ENCODE measurements at regions not wholly inside any gene's neighbourhood (a gene's known extent, or its start where the extent isn't known, plus 50 kb on each side); places are given as distances from the start of the nearest gene placed in this dataset.

DNA sequence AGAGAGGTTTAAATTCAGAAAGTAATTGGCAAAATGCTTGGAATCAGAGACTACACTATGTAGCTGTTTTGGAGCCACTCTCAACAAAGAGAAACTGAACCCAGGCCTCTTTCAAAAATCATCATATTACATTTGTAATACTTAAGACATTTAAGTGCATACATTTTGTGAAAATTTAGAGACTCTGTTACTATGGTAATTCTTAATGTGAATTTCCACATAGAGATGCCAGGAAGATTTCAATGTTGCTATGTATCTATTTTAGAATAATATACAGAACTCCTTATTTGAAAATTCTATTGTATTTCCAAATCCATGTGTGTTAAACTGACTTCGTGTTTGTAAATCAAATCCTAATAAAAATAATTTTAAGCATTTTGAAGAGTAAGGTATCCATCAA lies 1260.9 kb upstream of the C9orf72 start:
- Histone ChIP-seq H3K79me2 (ENCODE audit: low read length) (no peaks in the 10 kb centered on the region), H3K4me2 (ENCODE audit: low read length) (no peak overlapping the region), H3K27me3 (ENCODE audit: low read depth, low read length) (no peaks in the 10 kb centered on the region), H3K27ac (ENCODE audit: low read length) (no peak overlapping the region), H3K9me3 (ENCODE audit: insufficient read depth, low read length) (no peaks in the 10 kb centered on the region), H3K9ac (ENCODE audit: low read length) (no peak overlapping the region), H3K4me1 (ENCODE audit: low read length) (no peaks in the 10 kb centered on the region), H4K20me1 (ENCODE audit: insufficient read depth, low read length) (no peaks in the 10 kb centered on the region), H2AFZ (ENCODE audit: low read depth, low read length) (no peak overlapping the region), H3K36me3 (replicated peaks; ENCODE audit: low read depth, low read length) (no peaks in the 10 kb centered on the region), H3K4me3 (ENCODE audit: low read length) (no peak overlapping the region)
- TF ChIP-seq, protein P1, sequence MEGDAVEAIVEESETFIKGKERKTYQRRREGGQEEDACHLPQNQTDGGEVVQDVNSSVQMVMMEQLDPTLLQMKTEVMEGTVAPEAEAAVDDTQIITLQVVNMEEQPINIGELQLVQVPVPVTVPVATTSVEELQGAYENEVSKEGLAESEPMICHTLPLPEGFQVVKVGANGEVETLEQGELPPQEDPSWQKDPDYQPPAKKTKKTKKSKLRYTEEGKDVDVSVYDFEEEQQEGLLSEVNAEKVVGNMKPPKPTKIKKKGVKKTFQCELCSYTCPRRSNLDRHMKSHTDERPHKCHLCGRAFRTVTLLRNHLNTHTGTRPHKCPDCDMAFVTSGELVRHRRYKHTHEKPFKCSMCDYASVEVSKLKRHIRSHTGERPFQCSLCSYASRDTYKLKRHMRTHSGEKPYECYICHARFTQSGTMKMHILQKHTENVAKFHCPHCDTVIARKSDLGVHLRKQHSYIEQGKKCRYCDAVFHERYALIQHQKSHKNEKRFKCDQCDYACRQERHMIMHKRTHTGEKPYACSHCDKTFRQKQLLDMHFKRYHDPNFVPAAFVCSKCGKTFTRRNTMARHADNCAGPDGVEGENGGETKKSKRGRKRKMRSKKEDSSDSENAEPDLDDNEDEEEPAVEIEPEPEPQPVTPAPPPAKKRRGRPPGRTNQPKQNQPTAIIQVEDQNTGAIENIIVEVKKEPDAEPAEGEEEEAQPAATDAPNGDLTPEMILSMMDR (IDR thresholded peaks at IDR 0.05; ENCODE audit: low read depth, low read length), result no peak
- TF ChIP-seq EZH2phosphoT487 (IDR thresholded peaks at IDR 0.05; ENCODE audit: low read depth), result no peak

DNA sequence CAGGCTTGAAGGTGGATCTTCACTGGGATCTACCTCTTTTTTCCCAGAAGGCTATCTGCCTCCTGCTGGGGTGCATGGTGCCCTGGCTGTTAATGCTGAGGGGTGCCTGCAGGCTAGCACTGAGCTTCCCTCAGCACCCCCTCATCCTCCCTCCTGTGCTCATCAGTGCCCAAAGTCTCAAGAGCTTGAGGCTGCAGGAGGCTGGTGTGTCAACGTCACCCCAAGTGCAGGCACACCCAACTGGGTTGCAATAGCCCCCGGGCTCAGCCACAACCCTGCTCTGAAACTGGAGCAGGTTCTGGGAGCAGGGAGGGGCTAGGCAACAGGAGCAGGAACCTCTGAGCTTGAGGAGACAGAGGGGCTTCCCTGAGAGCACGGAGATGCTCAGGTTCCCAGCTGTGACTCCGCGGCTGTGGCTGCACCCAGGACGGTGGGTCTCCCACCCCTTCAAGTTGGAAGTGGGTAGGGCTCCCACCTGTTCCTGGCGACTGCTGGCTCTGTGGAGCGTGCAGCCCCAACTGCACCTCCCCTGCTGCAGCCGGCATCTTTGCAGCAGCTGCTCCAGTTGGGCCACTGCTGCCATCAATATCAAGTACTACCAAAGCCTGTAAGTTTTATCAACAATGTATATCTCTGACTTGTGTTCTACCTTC lies 1266.6 kb upstream of the C9orf72 start:
- Histone ChIP-seq H3K4me2 (ENCODE audit: low read length) (no peak overlapping the region), H3K4me1 (ENCODE audit: low read length) (no peaks in the 10 kb centered on the region), H3K79me2 (ENCODE audit: low read length) (no peaks in the 10 kb centered on the region), H3K4me3 (ENCODE audit: low read length) (no peak overlapping the region), H3K36me3 (replicated peaks; ENCODE audit: low read depth, low read length) (no peaks in the 10 kb centered on the region), H4K20me1 (ENCODE audit: insufficient read depth, low read length) (no peaks in the 10 kb centered on the region), H3K27me3 (ENCODE audit: low read depth, low read length) (no peaks in the 10 kb centered on the region), H3K27ac (ENCODE audit: low read length) (no peak overlapping the region), H2AFZ (ENCODE audit: low read depth, low read length) (no peak overlapping the region), H3K9ac (ENCODE audit: low read length) (no peak overlapping the region), H3K9me3 (ENCODE audit: insufficient read depth, low read length) (no peaks in the 10 kb centered on the region)
- TF ChIP-seq EZH2phosphoT487 (IDR thresholded peaks at IDR 0.05; ENCODE audit: low read depth), result no peak
- TF ChIP-seq, protein P1 (IDR thresholded peaks at IDR 0.05; ENCODE audit: low read depth, low read length), result no peak

DNA sequence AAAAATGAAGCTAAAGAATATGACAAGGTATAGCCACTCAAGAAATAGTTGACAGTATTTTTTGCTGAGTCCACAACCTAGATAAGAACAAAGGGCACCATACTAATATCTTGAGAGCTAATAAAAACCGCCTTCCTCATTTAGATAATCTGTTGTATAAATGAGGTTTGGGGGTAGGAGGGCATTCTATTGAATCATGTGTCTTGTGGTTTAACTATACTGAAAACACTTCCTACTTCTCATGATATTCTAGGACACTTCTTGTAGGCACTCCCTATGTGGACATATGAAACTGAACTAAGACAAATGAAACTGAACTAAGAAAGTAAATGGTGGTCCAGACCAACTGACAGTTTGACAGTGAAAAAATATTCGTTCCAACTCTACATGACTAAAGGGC lies 1268.5 kb upstream of the C9orf72 start:
- Histone ChIP-seq H3K79me2 (ENCODE audit: low read length) (no peaks in the 10 kb centered on the region), H3K4me2 (ENCODE audit: low read length) (no peak overlapping the region), H3K4me3 (ENCODE audit: low read length) (no peak overlapping the region), H3K9ac (ENCODE audit: low read length) (no peak overlapping the region), H3K27ac (ENCODE audit: low read length) (no peak overlapping the region), H3K27me3 (ENCODE audit: low read depth, low read length) (no peaks in the 10 kb centered on the region), H3K9me3 (ENCODE audit: insufficient read depth, low read length) (no peaks in the 10 kb centered on the region), H3K4me1 (ENCODE audit: low read length) (no peaks in the 10 kb centered on the region), H4K20me1 (ENCODE audit: insufficient read depth, low read length) (no peaks in the 10 kb centered on the region), H3K36me3 (replicated peaks; ENCODE audit: low read depth, low read length) (no peaks in the 10 kb centered on the region), H2AFZ (ENCODE audit: low read depth, low read length) (no peak overlapping the region)
- TF ChIP-seq, protein P1 (IDR thresholded peaks at IDR 0.05; ENCODE audit: low read depth, low read length), result no peak
- TF ChIP-seq EZH2phosphoT487 (IDR thresholded peaks at IDR 0.05; ENCODE audit: low read depth), result no peak

DNA sequence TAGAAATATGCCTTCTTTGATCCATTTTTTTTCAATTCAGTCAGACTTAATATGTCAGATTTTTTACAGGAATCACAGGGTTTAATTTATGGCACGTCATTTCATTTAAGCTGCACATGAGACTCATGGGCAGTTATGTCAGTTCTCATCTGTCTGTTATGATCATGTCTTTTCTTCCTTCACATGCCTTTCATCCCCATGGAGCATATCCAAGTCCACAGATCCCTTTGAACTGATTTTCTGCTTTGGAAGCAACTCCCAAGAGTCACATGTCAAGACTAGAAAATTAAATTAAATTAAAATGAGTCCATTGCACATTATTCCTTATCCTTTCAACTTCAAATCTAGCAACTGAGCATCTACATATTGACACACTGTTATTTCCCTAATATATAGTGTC lies 1274.0 kb upstream of the C9orf72 start:
- no peak overlapping the region for H3K9ac ChIP-seq (ENCODE audit: low read length)
- H2AFZ ChIP-seq (ENCODE audit: low read depth, low read length), result no peak overlapping the region
- H3K4me1 ChIP-seq (ENCODE audit: low read length), result no peaks in the 10 kb centered on the region
- no peak overlapping the region for H3K27ac ChIP-seq (ENCODE audit: low read length)
- TF ChIP-seq, protein P1 (IDR thresholded peaks at IDR 0.05; ENCODE audit: low read depth, low read length), result no peak
- TF ChIP-seq EZH2phosphoT487 (IDR thresholded peaks at IDR 0.05; ENCODE audit: low read depth), result no peak
- no peaks in the 10 kb centered on the region for H3K9me3 ChIP-seq (ENCODE audit: insufficient read depth, low read length)
- H3K4me2 ChIP-seq (ENCODE audit: low read length), result no peak overlapping the region
- H3K79me2 ChIP-seq (ENCODE audit: low read length), result no peaks in the 10 kb centered on the region
- no peak overlapping the region for H3K4me3 ChIP-seq (ENCODE audit: low read length)
- H3K36me3 ChIP-seq (replicated peaks; ENCODE audit: low read depth, low read length), result no peaks in the 10 kb centered on the region
- no peaks in the 10 kb centered on the region for H4K20me1 ChIP-seq (ENCODE audit: insufficient read depth, low read length)
- no peaks in the 10 kb centered on the region for H3K27me3 ChIP-seq (ENCODE audit: low read depth, low read length)
